ENCODE measurements at regions not wholly inside any gene's neighbourhood (a gene's known extent, or its start where the extent isn't known, plus 50 kb on each side); places are given as distances from the start of the nearest gene placed in this dataset.

- no peak overlapping the region for H3K4me3 ChIP-seq
- intact Hi-C loops (cut with micrococcal nuclease): no loop called here
- no peak for TF ChIP-seq CTCF (IDR thresholded peaks at IDR 0.05; ENCODE audit: borderline replicate concordance)
Observed at GRCh38 chr12:89803412-89803811, 94.8 kb upstream of the ATP2B1 start.

GRCh38 chr12:89801284-89801683 is 92.6 kb upstream of the ATP2B1 start:
- Histone ChIP-seq H3K27ac (replicated peaks) (no peak overlapping the region), H3K4me3 (no peak overlapping the region), H3K36me3 (no peaks in the 10 kb centered on the region), H3K4me1 (no peaks in the 10 kb centered on the region), H3K9me3 (replicated peaks) (peaks cover 3% of the 10 kb centered on the region), H3K27me3 (ENCODE audit: low read depth) (peaks cover 43% of the 10 kb centered on the region)
- intact Hi-C loops (cut with micrococcal nuclease): no loop called here
- no peak for TF ChIP-seq CTCF (IDR thresholded peaks at IDR 0.05; ENCODE audit: borderline replicate concordance)
- DNase-seq: no peak

More at GRCh38 chr12:89803412-89803811, 94.8 kb upstream of the ATP2B1 start:
- H3K9me3 ChIP-seq (replicated peaks): peaks cover 3% of the 10 kb centered on the region
- no peaks in the 10 kb centered on the region for H3K4me1 ChIP-seq
- peaks cover 26% of the 10 kb centered on the region for H3K27me3 ChIP-seq (ENCODE audit: low read depth)
- H3K27ac ChIP-seq (replicated peaks): no peak overlapping the region
- DNase-seq: no peak
- no peaks in the 10 kb centered on the region for H3K36me3 ChIP-seq

GRCh38 chr12:89800435-89800834 is 91.8 kb upstream of the ATP2B1 start:
- no peak for DNase-seq
- no peaks in the 10 kb centered on the region for H3K36me3 ChIP-seq
- H3K4me3 ChIP-seq: no peak overlapping the region
- TF ChIP-seq CTCF (IDR thresholded peaks at IDR 0.05; ENCODE audit: borderline replicate concordance): no peak
- no peak overlapping the region for H3K27ac ChIP-seq (replicated peaks)
- peaks cover 50% of the 10 kb centered on the region for H3K27me3 ChIP-seq (ENCODE audit: low read depth)
- H3K4me1 ChIP-seq: no peaks in the 10 kb centered on the region
- intact Hi-C loops (cut with micrococcal nuclease): no loop called here
- H3K9me3 ChIP-seq (replicated peaks): no peaks in the 10 kb centered on the region

GRCh38 chr12:89799316-89799715 is 90.7 kb upstream of the ATP2B1 start:
- intact Hi-C loops (cut with micrococcal nuclease): no loop called here
- Histone ChIP-seq H3K4me1 (no peaks in the 10 kb centered on the region), H3K27me3 (ENCODE audit: low read depth) (peaks cover 58% of the 10 kb centered on the region), H3K9me3 (replicated peaks) (no peaks in the 10 kb centered on the region), H3K27ac (replicated peaks) (no peak overlapping the region), H3K36me3 (no peaks in the 10 kb centered on the region), H3K4me3 (no peak overlapping the region)
- no peak for DNase-seq
- TF ChIP-seq CTCF (IDR thresholded peaks at IDR 0.05; ENCODE audit: borderline replicate concordance): no peak

- Histone ChIP-seq H3K27ac (replicated peaks) (no peak overlapping the region), H3K27me3 (ENCODE audit: low read depth) (peaks cover 71% of the 10 kb centered on the region), H3K4me1 (no peaks in the 10 kb centered on the region), H3K9me3 (replicated peaks) (no peaks in the 10 kb centered on the region), H3K36me3 (no peaks in the 10 kb centered on the region), H3K4me3 (no peak overlapping the region)
- DNase-seq: no peak
- intact Hi-C loops (cut with micrococcal nuclease): no loop called here
- no peak for TF ChIP-seq CTCF (IDR thresholded peaks at IDR 0.05; ENCODE audit: borderline replicate concordance)
Observed at GRCh38 chr12:89797436-89797835, 88.8 kb upstream of the ATP2B1 start.

Data from left ventricle myocardium inferior (tissue), 1 donor.